ENCODE measurements at regions not wholly inside any gene's neighbourhood (a gene's known extent, or its start where the extent isn't known, plus 50 kb on each side); places are given as distances from the start of the nearest gene placed in this dataset.

DNA sequence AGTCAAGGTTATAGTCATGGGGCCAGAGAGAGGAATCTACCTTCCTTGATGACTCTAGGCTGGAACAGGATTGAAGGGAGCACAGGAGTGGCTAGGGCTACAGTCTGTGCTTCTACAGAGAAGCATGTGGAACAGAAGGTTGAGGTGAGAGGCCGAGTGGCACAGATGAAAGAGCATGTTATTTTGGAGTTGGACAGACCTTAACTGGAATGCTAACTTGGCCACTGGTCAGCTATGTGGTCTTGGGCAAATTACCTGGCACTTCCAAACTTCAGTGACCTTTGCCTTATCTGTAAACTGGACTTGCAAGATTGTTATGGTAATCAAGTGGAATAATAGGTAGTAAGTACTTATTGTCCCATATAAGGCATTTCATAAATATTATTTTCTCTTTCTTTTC is 252.7 kb downstream of the KCNRG start:
- TF ChIP-seq, protein P1, sequence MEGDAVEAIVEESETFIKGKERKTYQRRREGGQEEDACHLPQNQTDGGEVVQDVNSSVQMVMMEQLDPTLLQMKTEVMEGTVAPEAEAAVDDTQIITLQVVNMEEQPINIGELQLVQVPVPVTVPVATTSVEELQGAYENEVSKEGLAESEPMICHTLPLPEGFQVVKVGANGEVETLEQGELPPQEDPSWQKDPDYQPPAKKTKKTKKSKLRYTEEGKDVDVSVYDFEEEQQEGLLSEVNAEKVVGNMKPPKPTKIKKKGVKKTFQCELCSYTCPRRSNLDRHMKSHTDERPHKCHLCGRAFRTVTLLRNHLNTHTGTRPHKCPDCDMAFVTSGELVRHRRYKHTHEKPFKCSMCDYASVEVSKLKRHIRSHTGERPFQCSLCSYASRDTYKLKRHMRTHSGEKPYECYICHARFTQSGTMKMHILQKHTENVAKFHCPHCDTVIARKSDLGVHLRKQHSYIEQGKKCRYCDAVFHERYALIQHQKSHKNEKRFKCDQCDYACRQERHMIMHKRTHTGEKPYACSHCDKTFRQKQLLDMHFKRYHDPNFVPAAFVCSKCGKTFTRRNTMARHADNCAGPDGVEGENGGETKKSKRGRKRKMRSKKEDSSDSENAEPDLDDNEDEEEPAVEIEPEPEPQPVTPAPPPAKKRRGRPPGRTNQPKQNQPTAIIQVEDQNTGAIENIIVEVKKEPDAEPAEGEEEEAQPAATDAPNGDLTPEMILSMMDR (conservative IDR thresholded peaks at IDR 0.05 in 1 of 2, IDR thresholded peaks at IDR 0.05 in 1 of 2; ENCODE audit: low read depth in 1 of 2, low read length in 2 of 2), result no peak
- no peak for TF ChIP-seq EZH2 (IDR thresholded peaks at IDR 0.05; ENCODE audit: low read length, missing control alignments)

Data from fibroblast of lung (primary cell).